ENCODE measurements at regions not wholly inside any gene's neighbourhood (a gene's known extent, or its start where the extent isn't known, plus 50 kb on each side); places are given as distances from the start of the nearest gene placed in this dataset.

GRCh38 chr3:73768524-73769308 is 144.0 kb upstream of the PDZRN3 start:
- no peak overlapping the region for H3K4me2 ChIP-seq (ENCODE audit: low read length)

More at GRCh38 chr3:73768524-73769308, 144.0 kb upstream of the PDZRN3 start:
- Histone ChIP-seq H3K36me3 (ENCODE audit: insufficient read depth, low read length) (no peaks in the 10 kb centered on the region), H3K9me2 (ENCODE audit: insufficient read depth, low read length) (no peaks in the 10 kb centered on the region), H4K20me1 (ENCODE audit: insufficient read depth) (no peaks in the 10 kb centered on the region), H3K27me3 (ENCODE audit: insufficient read depth, low read depth, low read length) (no peaks in the 10 kb centered on the region), H3K79me2 (replicated peaks; ENCODE audit: insufficient read depth, low read length) (no peaks in the 10 kb centered on the region), H2AFZ (ENCODE audit: low read depth, low read length) (no peak overlapping the region), H3K4me3 (ENCODE audit: low read length) (no peak overlapping the region), H3K27ac (ENCODE audit: low read length) (no peak overlapping the region), H3F3A (ENCODE audit: insufficient read depth, low read length, poor library complexity, severe bottlenecking) (no peaks in the 10 kb centered on the region), H3K9ac (ENCODE audit: low read length) (no peak overlapping the region), H3K9me3 (ENCODE audit: low read length) (no peaks in the 10 kb centered on the region)
- TF ChIP-seq MXI1 (conservative IDR thresholded peaks at IDR 0.05; ENCODE audit: poor library complexity, severe bottlenecking) = no peak
- TF ChIP-seq RAD21 (conservative IDR thresholded peaks at IDR 0.05) = no peak
- TF ChIP-seq EP300 (conservative IDR thresholded peaks at IDR 0.05; ENCODE audit: poor library complexity, severe bottlenecking) = no peak
- TF ChIP-seq TAF1 (IDR thresholded peaks at IDR 0.05; ENCODE audit: low read depth) = no peak
- TF ChIP-seq CTCF (IDR thresholded peaks at IDR 0.05; ENCODE audit: poor library complexity, severe bottlenecking) = no peak
- no peak for TF ChIP-seq EZH2 (IDR thresholded peaks at IDR 0.05; ENCODE audit: borderline replicate concordance, insufficient read depth, low read length, poor library complexity, severe bottlenecking)
- no peak for TF ChIP-seq POLR2AphosphoS5 (IDR thresholded peaks at IDR 0.05)
- TF ChIP-seq SMC3 (conservative IDR thresholded peaks at IDR 0.05; ENCODE audit: poor library complexity) = no peak
- TF ChIP-seq REST (IDR thresholded peaks at IDR 0.05; ENCODE audit: borderline replicate concordance) = no peak
